C4-2B (cell line): ENCODE measurements at regions not wholly inside any gene's neighbourhood (a gene's known extent, or its start where the extent isn't known, plus 50 kb on each side); places are given as distances from the start of the nearest gene placed in this dataset.
A peak's percentile ranks its signal among the peaks of the same experiment; 100 is the strongest.

Experiments used
- H3K27ac ChIP-seq: fragments of 450-650 bp; 2 replicates; pipeline ENCODE4 v1.5.1; 2017
- CTCF ChIP-seq: fragments of 450-650 bp; conservative IDR thresholded peaks from 2 replicates; pipeline ENCODE4 v1.5.1; 2017; ENCODE audit warnings: mild to moderate bottlenecking
- ZFX ChIP-seq: fragments of 450-650 bp; IDR thresholded peaks from 2 replicates; pipeline ENCODE4 v1.6.1; 2017

GRCh38 chr15:77821959-77822256, 189.2 kb upstream of the LINGO1 start:
- no peak overlapping the region for H3K27ac ChIP-seq
- no peak for TF ChIP-seq ZFX
- no peak for TF ChIP-seq CTCF

DNA sequence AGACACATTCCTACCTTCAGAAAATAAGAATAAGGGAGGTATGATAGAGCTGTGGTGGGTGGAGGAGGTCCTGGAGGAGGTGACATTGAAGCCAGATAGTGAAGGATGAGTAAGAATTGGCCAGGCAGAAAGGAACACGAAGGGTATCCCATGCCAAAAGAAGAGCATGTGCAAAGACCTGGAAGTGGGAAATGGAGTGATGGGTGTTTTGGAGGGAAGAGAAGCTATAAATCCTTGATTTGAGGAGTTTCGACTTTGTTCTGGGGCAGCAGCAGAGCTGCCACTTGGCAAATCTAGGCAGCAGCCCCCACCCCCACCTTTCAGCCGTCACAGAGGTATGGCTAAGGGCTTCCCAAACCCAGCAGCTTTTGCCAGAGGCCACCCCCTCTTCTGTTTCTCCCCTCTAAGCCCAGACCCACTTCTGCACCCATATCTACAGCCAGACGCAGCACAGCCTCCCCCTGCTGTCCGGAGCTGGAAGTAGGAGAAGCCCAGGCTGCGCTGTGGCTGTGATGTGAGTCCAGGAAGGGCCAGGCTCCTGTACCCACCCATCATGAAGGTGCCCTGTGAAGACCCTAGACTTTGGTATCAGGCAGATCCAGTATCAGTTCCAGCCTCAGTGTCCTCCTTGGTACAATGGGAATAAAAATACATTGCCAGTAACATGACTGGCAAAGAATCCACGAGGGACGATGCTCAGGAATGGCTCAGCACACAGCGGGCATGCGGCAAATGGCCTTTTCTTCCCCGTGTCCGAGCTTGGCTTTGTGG, 188.7 kb upstream of the LINGO1 start:
- H3K27ac ChIP-seq, result no peak overlapping the region
- no peak for TF ChIP-seq ZFX
- TF ChIP-seq CTCF, result peak; percentile 93

GRCh38 chr15:77819851-77820728, 187.4 kb upstream of the LINGO1 start:
- TF ChIP-seq ZFX (no peak), CTCF (no peak)
- H3K27ac ChIP-seq, result no peak overlapping the region

- H3K27ac ChIP-seq, result no peak overlapping the region
- TF ChIP-seq ZFX (no peak), CTCF (no peak)
Measured at GRCh38 chr15:77819048-77819850, 186.5 kb upstream of the LINGO1 start.

DNA sequence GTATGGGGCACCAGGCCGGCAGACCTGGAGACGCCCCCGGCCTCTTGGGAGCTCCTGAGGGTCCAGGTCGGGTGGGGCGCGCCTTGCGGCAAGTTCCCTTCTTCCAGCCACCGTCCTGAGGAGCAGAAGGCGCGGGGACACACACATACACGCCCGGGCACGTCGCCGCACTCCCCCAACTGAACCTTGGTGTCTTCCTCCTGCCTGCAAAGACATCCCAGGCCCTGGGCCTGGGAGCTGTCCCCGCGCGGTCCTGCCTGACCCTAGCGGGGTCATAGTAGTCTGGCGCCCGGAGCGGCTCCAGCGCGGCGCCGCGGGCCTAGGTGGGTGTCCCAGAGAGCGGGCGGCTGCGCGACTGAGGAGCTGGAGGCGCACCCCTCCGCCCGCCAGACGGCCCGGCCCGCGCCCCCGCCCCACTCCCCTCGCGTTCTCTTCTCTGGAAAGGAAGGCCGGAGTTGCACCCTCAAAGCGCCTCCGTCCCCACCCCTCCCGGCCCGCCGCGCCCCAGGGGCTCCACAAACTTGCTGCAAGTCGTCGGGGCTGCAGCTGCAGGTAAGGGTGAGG, 185.9 kb upstream of the LINGO1 start:
- no peak for TF ChIP-seq ZFX
- TF ChIP-seq CTCF, result no peak
- peak overlapping the region; percentile 79 for H3K27ac ChIP-seq

GRCh38 chr15:77817434-77817833, 184.7 kb upstream of the LINGO1 start:
- no peak for TF ChIP-seq CTCF
- no peak for TF ChIP-seq ZFX

More at GRCh38 chr15:77817434-77817833, 184.7 kb upstream of the LINGO1 start:
- peak overlapping the region; percentile 79 for H3K27ac ChIP-seq
